ENCODE measurements at regions not wholly inside any gene's neighbourhood (a gene's known extent, or its start where the extent isn't known, plus 50 kb on each side); places are given as distances from the start of the nearest gene placed in this dataset.

GRCh38 chr3:99508191-99508590 lies 130.2 kb upstream of the COL8A1 start:
- no peaks in the 10 kb centered on the region for H3K27me3 ChIP-seq (ENCODE audit: low read depth)

GRCh38 chr3:99505646-99506269 lies 132.6 kb upstream of the COL8A1 start:
- intact Hi-C loops (cut with micrococcal nuclease), result no loop called here
- DNase-seq, result peak; percentile 40
- Histone ChIP-seq H3K4me3 (no peak overlapping the region), H3K27me3 (ENCODE audit: low read depth) (no peaks in the 10 kb centered on the region), H3K27ac (replicated peaks) (peak overlapping the region; percentile 67), H3K36me3 (no peaks in the 10 kb centered on the region), H3K4me1 (peaks cover 43% of the 10 kb centered on the region), H3K9me3 (replicated peaks) (no peaks in the 10 kb centered on the region)
- no peak for TF ChIP-seq CTCF (IDR thresholded peaks at IDR 0.05; ENCODE audit: borderline replicate concordance)

More at GRCh38 chr3:99508191-99508590, 130.2 kb upstream of the COL8A1 start:
- intact Hi-C loops (cut with micrococcal nuclease), result no loop called here
- no peak overlapping the region for H3K27ac ChIP-seq (replicated peaks)
- TF ChIP-seq CTCF (IDR thresholded peaks at IDR 0.05; ENCODE audit: borderline replicate concordance), result no peak
- no peaks in the 10 kb centered on the region for H3K9me3 ChIP-seq (replicated peaks)
- H3K4me1 ChIP-seq, result peaks cover 31% of the 10 kb centered on the region
- no peak for DNase-seq
- no peak overlapping the region for H3K4me3 ChIP-seq
- no peaks in the 10 kb centered on the region for H3K36me3 ChIP-seq

- Histone ChIP-seq H3K27ac (replicated peaks) (peak overlapping the region; percentile 67), H3K36me3 (no peaks in the 10 kb centered on the region), H3K4me3 (no peak overlapping the region), H3K4me1 (peaks cover 49% of the 10 kb centered on the region), H3K27me3 (ENCODE audit: low read depth) (no peaks in the 10 kb centered on the region), H3K9me3 (replicated peaks) (no peaks in the 10 kb centered on the region)
- DNase-seq, result no peak
- no peak for TF ChIP-seq CTCF (IDR thresholded peaks at IDR 0.05; ENCODE audit: borderline replicate concordance)
- intact Hi-C loops (cut with micrococcal nuclease), result no loop called here
These were observed 133.2 kb upstream of the COL8A1 start for GRCh38 chr3:99505200-99505599.

- intact Hi-C loops (cut with micrococcal nuclease), result no loop called here
- H3K4me3 ChIP-seq, result no peak overlapping the region
- H3K27ac ChIP-seq (replicated peaks), result peak overlapping the region; percentile 67
- DNase-seq, result no peak
- no peak for TF ChIP-seq CTCF (IDR thresholded peaks at IDR 0.05; ENCODE audit: borderline replicate concordance)
- H3K4me1 ChIP-seq, result peaks cover 55% of the 10 kb centered on the region
- no peaks in the 10 kb centered on the region for H3K9me3 ChIP-seq (replicated peaks)
- H3K36me3 ChIP-seq, result no peaks in the 10 kb centered on the region
- no peaks in the 10 kb centered on the region for H3K27me3 ChIP-seq (ENCODE audit: low read depth)
These were observed 134.1 kb upstream of the COL8A1 start for GRCh38 chr3:99504258-99504657.

GRCh38 chr3:99503350-99503749 lies 135.0 kb upstream of the COL8A1 start:
- DNase-seq, result no peak
- no peaks in the 10 kb centered on the region for H3K36me3 ChIP-seq
- H3K9me3 ChIP-seq (replicated peaks), result no peaks in the 10 kb centered on the region
- H3K27ac ChIP-seq (replicated peaks), result peak overlapping the region; percentile 67
- no peak for TF ChIP-seq CTCF (IDR thresholded peaks at IDR 0.05; ENCODE audit: borderline replicate concordance)
- no peak overlapping the region for H3K4me3 ChIP-seq
- intact Hi-C loops (cut with micrococcal nuclease), result no loop called here
- H3K27me3 ChIP-seq (ENCODE audit: low read depth), result no peaks in the 10 kb centered on the region
- peaks cover 49% of the 10 kb centered on the region for H3K4me1 ChIP-seq

Measured in left ventricle myocardium inferior (tissue), 1 donor.